RWPE2 (cell line): ENCODE measurements at regions not wholly inside any gene's neighbourhood (a gene's known extent, or its start where the extent isn't known, plus 50 kb on each side); places are given as distances from the start of the nearest gene placed in this dataset.

Experiments used
- ATAC-seq: fragments of 200-7000 bp; cut with Tn5 transposase; 3 replicates; pipeline ENCODE4 v1.9.1; 2021; ENCODE audit warnings: low read depth
- DNase-seq: peaks from one replicate; pipeline ENCODE4 v3.0.0-alpha.2; 2020; ENCODE audit warnings: low spot score
- H3K27ac ChIP-seq: fragments of 450-650 bp; 2 replicates; pipeline ENCODE4 v1.5.1; 2017; ENCODE audit warnings: mild to moderate bottlenecking; ENCODE audit not compliant: poor library complexity, severe bottlenecking
- H3K27me3 ChIP-seq: fragments of 250-450 bp; sonication (Bioruptor Pico); 2 replicates; pipeline ENCODE4 v1.5.1; 2021; ENCODE audit warnings: mild to moderate bottlenecking, moderate library complexity; ENCODE audit not compliant: insufficient read depth, poor library complexity, severe bottlenecking
- H3K36me3 ChIP-seq: fragments of 250-450 bp; sonication (Bioruptor Pico); 2 replicates; pipeline ENCODE4 v1.5.1; 2020; ENCODE audit warnings: low read depth, mild to moderate bottlenecking, moderate library complexity
- H3K4me1 ChIP-seq: fragments of 250-450 bp; sonication (Bioruptor Pico); 2 replicates; pipeline ENCODE4 v1.5.1; 2021; ENCODE audit warnings: mild to moderate bottlenecking, moderate library complexity; ENCODE audit not compliant: insufficient read depth, poor library complexity, severe bottlenecking
- H3K4me3 ChIP-seq: fragments of 250-450 bp; sonication (Bioruptor Pico); 2 replicates; pipeline ENCODE4 v1.5.1; 2021; ENCODE audit warnings: mild to moderate bottlenecking, moderate library complexity; ENCODE audit not compliant: severe bottlenecking
- H3K9me3 ChIP-seq: fragments of 250-450 bp; sonication (Bioruptor Pico); 2 replicates; pipeline ENCODE4 v1.5.1; 2021; ENCODE audit warnings: mild to moderate bottlenecking, moderate library complexity; ENCODE audit not compliant: severe bottlenecking
- CTCF ChIP-seq: fragments of 450-650 bp; IDR thresholded peaks from one replicate; pipeline ENCODE4 v1.5.1; 2017; ENCODE audit warnings: mild to moderate bottlenecking, moderate library complexity; ENCODE audit not compliant: poor library complexity, severe bottlenecking

GRCh38 chr3:74763830-74764229, 149.4 kb upstream of the CNTN3 start:
- Histone ChIP-seq H3K27ac (no peak overlapping the region), H3K27me3 (no peaks in the 10 kb centered on the region)
- no peak for DNase-seq

GRCh38 chr3:74756674-74757073, 142.2 kb upstream of the CNTN3 start:
- DNase-seq (no peak), ATAC-seq (no peak)
- no peak overlapping the region for H3K4me3 ChIP-seq
- TF ChIP-seq CTCF = no peak
- H3K36me3 ChIP-seq = no peaks in the 10 kb centered on the region
- H3K27ac ChIP-seq = no peak overlapping the region
- no peaks in the 10 kb centered on the region for H3K27me3 ChIP-seq
- no peaks in the 10 kb centered on the region for H3K9me3 ChIP-seq
- no peaks in the 10 kb centered on the region for H3K4me1 ChIP-seq

More at GRCh38 chr3:74763830-74764229, 149.4 kb upstream of the CNTN3 start:
- no peaks in the 10 kb centered on the region for H3K4me1 ChIP-seq
- ATAC-seq = no peak
- no peaks in the 10 kb centered on the region for H3K36me3 ChIP-seq
- no peak overlapping the region for H3K4me3 ChIP-seq
- TF ChIP-seq CTCF = no peak
- H3K9me3 ChIP-seq = no peaks in the 10 kb centered on the region

- H3K27ac ChIP-seq = no peak overlapping the region
- H3K4me3 ChIP-seq = no peak overlapping the region
- ATAC-seq (no peak), DNase-seq (no peak)
- no peaks in the 10 kb centered on the region for H3K36me3 ChIP-seq
- TF ChIP-seq CTCF = no peak
- no peaks in the 10 kb centered on the region for H3K9me3 ChIP-seq
- H3K4me1 ChIP-seq = no peaks in the 10 kb centered on the region
- H3K27me3 ChIP-seq = no peaks in the 10 kb centered on the region
Observed at GRCh38 chr3:74752290-74752689, 137.8 kb upstream of the CNTN3 start.

- H3K4me3 ChIP-seq = no peak overlapping the region
- no peaks in the 10 kb centered on the region for H3K4me1 ChIP-seq
- no peaks in the 10 kb centered on the region for H3K27me3 ChIP-seq
- ATAC-seq (no peak), DNase-seq (no peak)
- no peak overlapping the region for H3K27ac ChIP-seq
- no peaks in the 10 kb centered on the region for H3K9me3 ChIP-seq
- TF ChIP-seq CTCF = no peak
- H3K36me3 ChIP-seq = no peaks in the 10 kb centered on the region
Observed at GRCh38 chr3:74751775-74752174, 137.3 kb upstream of the CNTN3 start.

- Histone ChIP-seq H3K9me3 (no peaks in the 10 kb centered on the region), H3K36me3 (no peaks in the 10 kb centered on the region), H3K27me3 (no peaks in the 10 kb centered on the region), H3K4me3 (no peak overlapping the region), H3K4me1 (no peaks in the 10 kb centered on the region), H3K27ac (no peak overlapping the region)
- no peak for ATAC-seq
- DNase-seq = no peak
- TF ChIP-seq CTCF = no peak
Observed at GRCh38 chr3:74750901-74751300, 136.4 kb upstream of the CNTN3 start.
